ENCODE measurements at regions not wholly inside any gene's neighbourhood (a gene's known extent, or its start where the extent isn't known, plus 50 kb on each side); places are given as distances from the start of the nearest gene placed in this dataset.

GRCh38 chrX:43000121-43000520 lies 222.2 kb upstream of the PPP1R2C start:
- TF ChIP-seq CTCF (conservative IDR thresholded peaks at IDR 0.05; ENCODE audit: low read length) (no peak), EZH2phosphoT487 (IDR thresholded peaks at IDR 0.05; ENCODE audit: borderline replicate concordance) (no peak)
